Gastroesophageal sphincter (tissue), 4 donors: ENCODE measurements at regions not wholly inside any gene's neighbourhood (a gene's known extent, or its start where the extent isn't known, plus 50 kb on each side); places are given as distances from the start of the nearest gene placed in this dataset.

ENCODE experiments used
- ATAC-seq: fragments of 150-250 bp; one replicate; pipeline ENCODE4 v1.9.1; 2016; ENCODE audit warnings: mild to moderate bottlenecking, moderate library complexity
- H3K27ac ChIP-seq, 4 donors: fragments of 200-600 bp; sonication (generic) in 3 of 4; 1 replicate in 3 of 4; 2 replicates in 1 of 4; pipeline ENCODE4 v1.5.1; 2016 to 2019
- H3K27me3 ChIP-seq: fragments of 200-600 bp; sonication (generic); one replicate; pipeline ENCODE4 v1.5.1; 2019
- H3K36me3 ChIP-seq, 2 donors: fragments of 200-600 bp; sonication (generic); one replicate each; pipeline ENCODE4 v1.5.1; 2019; ENCODE audit warnings: control low read depth in 1 of 2
- H3K4me1 ChIP-seq, 3 donors: fragments of 200-600 bp; sonication (generic); 1 replicate in 2 of 3; 2 replicates in 1 of 3; pipeline ENCODE4 v1.5.1; 2016 to 2019; ENCODE audit warnings: control low read depth in 2 of 3
- H3K4me3 ChIP-seq, 2 donors: fragments of 200-600 bp; sonication (generic); one replicate each; pipeline ENCODE4 v1.5.1; 2019; ENCODE audit warnings: mild to moderate bottlenecking in 1 of 2, moderate library complexity in 1 of 2
- H3K9me3 ChIP-seq, 3 donors: fragments of 200-600 bp; sonication (generic); one replicate each; pipeline ENCODE4 v1.5.1; 2017 to 2019; ENCODE audit warnings: control low read depth in 2 of 3
- EP300 ChIP-seq: sonication (generic); formaldehyde crosslinking; IDR thresholded peaks from one replicate; pipeline ENCODE4 v1.6.1; 2017; ENCODE audit warnings: antibody characterized with exemption, mild to moderate bottlenecking
- POLR2A ChIP-seq, 2 donors: fragments of 450-650 bp; IDR thresholded peaks; one replicate each; pipeline ENCODE4 v1.6.1; 2017; ENCODE audit warnings: antibody characterized with exemption in 2 of 2, mild to moderate bottlenecking in 2 of 2, moderate library complexity in 1 of 2
- POLR2AphosphoS5 ChIP-seq: sonication (generic); formaldehyde crosslinking; IDR thresholded peaks from one replicate; pipeline ENCODE4 v1.6.1; 2017; ENCODE audit warnings: antibody characterized with exemption
- WGBS, 2 donors: methylation state at CpG; one replicate each; pipeline ENCODE4 v1.1.5; 2018; ENCODE audit warnings: low coverage in 1 of 2; 5-methylcytosine and 5-hydroxymethylcytosine counted together
- TF ChIP-seq, protein P1 (sequence below), 4 experiments: fragments of 200-600 bp in 2 of 4; fragments of 450-650 bp in 2 of 4; sonication (generic) in 1 of 4; IDR thresholded peaks; one replicate each; pipeline ENCODE4 v1.5.1; 2017 to 2019; ENCODE audit warnings: antibody characterized with exemption in 4 of 4, mild to moderate bottlenecking in 2 of 4, moderate library complexity in 2 of 4

DNA sequence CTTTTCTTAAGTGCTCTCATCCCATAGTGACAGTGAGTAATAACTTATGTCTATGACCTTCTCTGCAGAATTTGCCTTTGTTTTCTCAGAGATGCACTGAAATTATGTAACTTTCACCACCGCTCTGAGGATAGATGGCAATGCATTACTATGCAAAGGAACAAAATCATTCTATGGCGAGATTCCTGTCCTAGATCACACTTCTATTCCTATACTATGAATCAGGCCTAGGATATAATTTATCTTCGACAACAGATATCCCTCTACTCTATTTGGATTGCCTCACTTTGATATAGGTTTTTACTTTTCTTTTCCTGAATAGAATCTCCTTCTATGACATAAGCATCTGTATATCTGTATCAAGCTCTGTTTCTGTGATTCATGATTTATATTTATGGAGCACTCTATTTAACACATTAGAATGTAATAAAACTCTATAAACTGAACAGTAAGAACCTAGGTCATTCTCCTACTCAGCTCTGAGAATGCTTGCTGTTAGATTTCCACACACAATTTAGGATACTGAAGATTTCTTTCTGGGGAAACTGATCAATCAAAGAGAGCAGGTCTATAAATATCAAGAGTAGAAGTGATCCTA, 1082.3 kb upstream of the ADGRL3 start:
- Histone ChIP-seq H3K4me1 (no peaks in the 10 kb centered on the region), H3K27ac (no peak overlapping the region), H3K4me3 (no peak overlapping the region), H3K9me3 (no peaks in the 10 kb centered on the region), H3K27me3 (no peaks in the 10 kb centered on the region), H3K36me3 (no peaks in the 10 kb centered on the region)
- WGBS, 2 donors: 86 to 93% methylated on average over 3 of the region's 3 CpGs
- ATAC-seq: no peak
- TF ChIP-seq POLR2A (IDR thresholded peaks at IDR 0.05) (no peak), EP300 (no peak), POLR2AphosphoS5 (no peak)
- TF ChIP-seq, protein P1, sequence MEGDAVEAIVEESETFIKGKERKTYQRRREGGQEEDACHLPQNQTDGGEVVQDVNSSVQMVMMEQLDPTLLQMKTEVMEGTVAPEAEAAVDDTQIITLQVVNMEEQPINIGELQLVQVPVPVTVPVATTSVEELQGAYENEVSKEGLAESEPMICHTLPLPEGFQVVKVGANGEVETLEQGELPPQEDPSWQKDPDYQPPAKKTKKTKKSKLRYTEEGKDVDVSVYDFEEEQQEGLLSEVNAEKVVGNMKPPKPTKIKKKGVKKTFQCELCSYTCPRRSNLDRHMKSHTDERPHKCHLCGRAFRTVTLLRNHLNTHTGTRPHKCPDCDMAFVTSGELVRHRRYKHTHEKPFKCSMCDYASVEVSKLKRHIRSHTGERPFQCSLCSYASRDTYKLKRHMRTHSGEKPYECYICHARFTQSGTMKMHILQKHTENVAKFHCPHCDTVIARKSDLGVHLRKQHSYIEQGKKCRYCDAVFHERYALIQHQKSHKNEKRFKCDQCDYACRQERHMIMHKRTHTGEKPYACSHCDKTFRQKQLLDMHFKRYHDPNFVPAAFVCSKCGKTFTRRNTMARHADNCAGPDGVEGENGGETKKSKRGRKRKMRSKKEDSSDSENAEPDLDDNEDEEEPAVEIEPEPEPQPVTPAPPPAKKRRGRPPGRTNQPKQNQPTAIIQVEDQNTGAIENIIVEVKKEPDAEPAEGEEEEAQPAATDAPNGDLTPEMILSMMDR (IDR thresholded peaks at IDR 0.05): no peak

DNA sequence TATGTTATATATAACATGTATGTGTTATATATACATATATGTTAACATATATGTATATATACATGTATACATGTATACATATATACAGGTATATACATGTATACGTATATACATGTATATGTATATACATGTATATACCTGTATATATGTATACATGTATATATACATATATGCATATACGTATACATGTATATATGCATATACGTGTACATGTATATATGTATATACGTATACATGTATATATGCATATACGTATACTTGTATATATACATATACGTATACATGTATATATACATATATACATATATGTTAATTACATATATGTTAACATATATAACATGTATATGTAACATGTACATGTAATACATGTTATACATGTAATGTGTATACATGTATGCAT, 1077.3 kb upstream of the ADGRL3 start:
- no peak for TF ChIP-seq POLR2AphosphoS5
- 89 to 92% methylated on average over 6 of the region's 6 CpGs for WGBS, 2 donors

DNA sequence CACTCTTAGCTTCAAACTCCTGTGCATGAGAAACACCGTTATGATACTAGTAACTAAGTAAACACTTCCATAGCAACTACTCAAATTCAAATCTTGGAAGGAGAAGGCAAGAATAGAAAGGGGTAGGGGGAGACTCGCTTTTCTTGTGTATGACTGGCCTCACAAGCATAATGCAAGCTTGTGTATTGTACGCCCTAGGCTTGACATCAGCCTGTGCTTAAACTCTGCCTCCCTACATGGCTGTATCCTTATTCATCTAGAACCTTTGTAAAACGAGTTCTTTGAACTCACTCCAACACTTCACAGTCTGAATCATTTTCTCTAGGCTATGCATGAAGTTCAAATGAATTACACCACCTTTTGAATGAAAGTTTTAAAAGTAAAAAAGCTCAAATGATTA, 1071.2 kb upstream of the ADGRL3 start:
- H3K9me3 ChIP-seq: no peaks in the 10 kb centered on the region
- H3K4me3 ChIP-seq: no peak overlapping the region
- no peaks in the 10 kb centered on the region for H3K4me1 ChIP-seq
- no peaks in the 10 kb centered on the region for H3K36me3 ChIP-seq
- WGBS, 2 donors: 50 to 53% methylated on average over 4 of the region's 4 CpGs
- H3K27ac ChIP-seq: no peak overlapping the region
- TF ChIP-seq EP300: no peak
- TF ChIP-seq, protein P1 (IDR thresholded peaks at IDR 0.05): no peak
- TF ChIP-seq POLR2AphosphoS5: no peak
- H3K27me3 ChIP-seq: no peaks in the 10 kb centered on the region
- no peak for ATAC-seq

More for the DNA sequence above, 1077.3 kb upstream of the ADGRL3 start:
- H3K27ac ChIP-seq: no peak overlapping the region
- H3K27me3 ChIP-seq: no peaks in the 10 kb centered on the region
- no peaks in the 10 kb centered on the region for H3K4me1 ChIP-seq
- no peaks in the 10 kb centered on the region for H3K9me3 ChIP-seq
- no peak overlapping the region for H3K4me3 ChIP-seq
- ATAC-seq: no peak
- no peaks in the 10 kb centered on the region for H3K36me3 ChIP-seq

DNA sequence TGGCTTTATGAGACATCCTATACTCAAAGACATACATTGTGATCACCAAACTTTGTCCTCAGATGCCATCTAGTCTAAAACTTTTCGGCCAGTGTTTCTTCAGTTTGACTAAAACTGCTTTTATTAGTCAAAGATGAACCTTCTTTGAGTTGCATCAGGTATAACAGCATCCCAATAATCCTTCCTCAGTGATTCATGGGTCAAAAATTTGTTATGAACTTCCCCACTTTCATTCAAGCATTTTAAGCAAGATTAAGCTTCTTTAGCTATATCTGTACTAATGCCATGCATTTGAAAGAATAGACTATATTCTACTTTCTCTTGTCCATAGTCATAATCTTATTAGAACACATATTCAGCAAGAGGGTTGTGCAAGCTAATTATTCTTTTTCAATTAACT, 1070.4 kb upstream of the ADGRL3 start:
- no peaks in the 10 kb centered on the region for H3K9me3 ChIP-seq
- H3K36me3 ChIP-seq: no peaks in the 10 kb centered on the region
- TF ChIP-seq EP300 (no peak), POLR2AphosphoS5 (no peak), POLR2A (IDR thresholded peaks at IDR 0.05) (no peak)
- TF ChIP-seq, protein P1 (IDR thresholded peaks at IDR 0.05): no peak
- 82 to 86% methylated on average over 1 of the region's 1 CpG for WGBS, 2 donors
- H3K27ac ChIP-seq: no peak overlapping the region
- no peak for ATAC-seq
- H3K4me1 ChIP-seq: no peaks in the 10 kb centered on the region
- H3K27me3 ChIP-seq: no peaks in the 10 kb centered on the region
- H3K4me3 ChIP-seq: no peak overlapping the region

DNA sequence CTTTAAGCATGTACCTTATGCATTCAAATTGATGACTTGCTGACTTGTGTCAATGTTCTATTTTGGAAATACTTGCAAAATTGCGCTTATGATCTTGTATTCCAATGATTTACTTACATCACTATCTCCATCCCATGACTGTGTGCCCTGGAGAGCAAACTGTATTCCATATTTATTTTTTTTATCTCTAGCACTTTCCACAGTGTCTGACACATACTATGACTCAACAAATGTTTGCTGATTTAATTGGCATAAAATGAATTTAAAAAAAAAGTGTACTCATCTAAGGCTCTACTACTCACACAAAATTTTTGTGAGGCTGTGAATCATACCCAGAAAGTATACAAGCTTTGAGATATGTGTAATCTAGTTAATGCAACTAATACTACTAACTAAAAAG, 1066.8 kb upstream of the ADGRL3 start:
- 67 to 100% methylated on average over 1 of the region's 1 CpG for WGBS, 2 donors
- no peak for ATAC-seq
- no peaks in the 10 kb centered on the region for H3K36me3 ChIP-seq
- H3K27me3 ChIP-seq: no peaks in the 10 kb centered on the region
- TF ChIP-seq, protein P1 (IDR thresholded peaks at IDR 0.05): no peak
- TF ChIP-seq POLR2A (IDR thresholded peaks at IDR 0.05) (no peak), EP300 (no peak), POLR2AphosphoS5 (no peak)
- H3K9me3 ChIP-seq: no peaks in the 10 kb centered on the region
- no peaks in the 10 kb centered on the region for H3K4me1 ChIP-seq
- H3K27ac ChIP-seq: no peak overlapping the region
- H3K4me3 ChIP-seq: no peak overlapping the region
